Epidermal melanocyte (primary cell): ENCODE measurements at regions not wholly inside any gene's neighbourhood (a gene's known extent, or its start where the extent isn't known, plus 50 kb on each side); places are given as distances from the start of the nearest gene placed in this dataset.

Source experiments
- DNase-seq: peaks from one replicate; pipeline ENCODE4 v3.0.0; 2011; ENCODE audit warnings: low spot score; ENCODE audit not compliant: insufficient read length

- DNase-seq, result no peak
These were observed 491.5 kb upstream of the TGFBR2 start for GRCh38 chr3:30114918-30115317.

- DNase-seq, result no peak
These were observed 484.0 kb upstream of the TGFBR2 start for GRCh38 chr3:30122359-30122758.

- DNase-seq, result no peak
These were observed 483.2 kb upstream of the TGFBR2 start for GRCh38 chr3:30123224-30123623.

- DNase-seq, result no peak
These were observed 482.6 kb upstream of the TGFBR2 start for GRCh38 chr3:30123755-30124154.

GRCh38 chr3:30124435-30125370, 481.7 kb upstream of the TGFBR2 start:
- DNase-seq, result no peak

- no peak for DNase-seq
These were observed 476.6 kb upstream of the TGFBR2 start for GRCh38 chr3:30129765-30130164.

GRCh38 chr3:30130391-30130790, 476.0 kb upstream of the TGFBR2 start:
- no peak for DNase-seq

- no peak for DNase-seq
These were observed 475.2 kb upstream of the TGFBR2 start for GRCh38 chr3:30131191-30131590.

- no peak for DNase-seq
These were observed 471.2 kb upstream of the TGFBR2 start for GRCh38 chr3:30135190-30135589.

GRCh38 chr3:30139283-30139682, 467.1 kb upstream of the TGFBR2 start:
- DNase-seq, result no peak

- no peak for DNase-seq
These were observed 465.9 kb upstream of the TGFBR2 start for GRCh38 chr3:30140356-30141075.

GRCh38 chr3:30141178-30141581, 465.2 kb upstream of the TGFBR2 start:
- DNase-seq, result no peak

GRCh38 chr3:30141927-30142326, 464.5 kb upstream of the TGFBR2 start:
- DNase-seq, result no peak

GRCh38 chr3:30142946-30143345, 463.5 kb upstream of the TGFBR2 start:
- DNase-seq, result no peak

- DNase-seq, result no peak
These were observed 461.1 kb upstream of the TGFBR2 start for GRCh38 chr3:30145281-30145680.

GRCh38 chr3:30146978-30147377, 459.4 kb upstream of the TGFBR2 start:
- no peak for DNase-seq

- no peak for DNase-seq
These were observed 451.5 kb upstream of the TGFBR2 start for GRCh38 chr3:30154853-30155252.

GRCh38 chr3:30155755-30156154, 450.6 kb upstream of the TGFBR2 start:
- DNase-seq, result no peak

- DNase-seq, result no peak
These were observed 449.6 kb upstream of the TGFBR2 start for GRCh38 chr3:30156586-30157498.

- no peak for DNase-seq
These were observed 445.0 kb upstream of the TGFBR2 start for GRCh38 chr3:30161375-30161774.

GRCh38 chr3:30162579-30162978, 443.8 kb upstream of the TGFBR2 start:
- peak; percentile 22 for DNase-seq

- DNase-seq, result no peak
These were observed 439.9 kb upstream of the TGFBR2 start for GRCh38 chr3:30166535-30166934.
